ENCODE measurements at regions not wholly inside any gene's neighbourhood (a gene's known extent, or its start where the extent isn't known, plus 50 kb on each side); places are given as distances from the start of the nearest gene placed in this dataset.

- CTCF ChIA-PET = no interaction called here
- TF ChIP-seq EZH2 (IDR thresholded peaks at IDR 0.05; ENCODE audit: low read length, unreplicated experiment) (no peak), CTCF (conservative IDR thresholded peaks at IDR 0.05; ENCODE audit: low read depth, low read length) (no peak), EZH2phosphoT487 (IDR thresholded peaks at IDR 0.05; ENCODE audit: borderline replicate concordance, low read length) (no peak)
- DNase-seq (peak; percentile 31), ATAC-seq (peak; percentile 58)
- intact Hi-C loops (cut with micrococcal nuclease) = no loop called here
- Histone ChIP-seq H3K4me2 (ENCODE audit: low read length) (no peak overlapping the region), H4K20me1 (ENCODE audit: low read length) (no peaks in the 10 kb centered on the region), H2AFZ (ENCODE audit: low read length) (no peak overlapping the region), H3K79me2 (ENCODE audit: low read length) (no peaks in the 10 kb centered on the region), H3K9me3 (ENCODE audit: low read length) (no peaks in the 10 kb centered on the region), H3K4me1 (ENCODE audit: insufficient read depth, low read length) (peaks cover 22% of the 10 kb centered on the region), H3K27ac (ENCODE audit: low read length) (no peak overlapping the region), H3K9me2 (replicated peaks; ENCODE audit: low read length) (no peaks in the 10 kb centered on the region), H3K36me3 (ENCODE audit: low read depth, low read length) (no peaks in the 10 kb centered on the region), H3F3A (ENCODE audit: low read length, unreplicated experiment) (no peaks in the 10 kb centered on the region), H3K27me3 (ENCODE audit: low read length) (no peaks in the 10 kb centered on the region), H3K9ac (ENCODE audit: low read length) (no peak overlapping the region), H3K4me3 (ENCODE audit: low read length) (no peak overlapping the region)
- POLR2A ChIA-PET (ENCODE audit: unreplicated experiment) = no interaction called here
- no TSS peak for BruUV-seq (replicated peaks)
Measured at GRCh38 chr1:239757716-239758115, 334.0 kb upstream of the FMN2 start.

GRCh38 chr1:239758756-239759155, 332.9 kb upstream of the FMN2 start:
- Histone ChIP-seq H3K36me3 (ENCODE audit: low read depth, low read length) (no peaks in the 10 kb centered on the region), H3K27ac (ENCODE audit: low read length) (no peak overlapping the region), H3K79me2 (ENCODE audit: low read length) (no peaks in the 10 kb centered on the region), H3F3A (ENCODE audit: low read length, unreplicated experiment) (no peaks in the 10 kb centered on the region), H3K4me2 (ENCODE audit: low read length) (no peak overlapping the region), H3K27me3 (ENCODE audit: low read length) (no peaks in the 10 kb centered on the region), H3K9me3 (ENCODE audit: low read length) (no peaks in the 10 kb centered on the region), H4K20me1 (ENCODE audit: low read length) (no peaks in the 10 kb centered on the region), H2AFZ (ENCODE audit: low read length) (no peak overlapping the region), H3K9ac (ENCODE audit: low read length) (no peak overlapping the region), H3K4me3 (ENCODE audit: low read length) (no peak overlapping the region), H3K4me1 (ENCODE audit: insufficient read depth, low read length) (peaks cover 22% of the 10 kb centered on the region), H3K9me2 (replicated peaks; ENCODE audit: low read length) (no peaks in the 10 kb centered on the region)
- ATAC-seq (no peak), DNase-seq (no peak)
- CTCF ChIA-PET = no interaction called here
- no TSS peak for BruUV-seq (replicated peaks)
- intact Hi-C loops (cut with micrococcal nuclease) = no loop called here
- POLR2A ChIA-PET (ENCODE audit: unreplicated experiment) = no interaction called here
- TF ChIP-seq EZH2 (IDR thresholded peaks at IDR 0.05; ENCODE audit: low read length, unreplicated experiment) (no peak), CTCF (conservative IDR thresholded peaks at IDR 0.05; ENCODE audit: low read depth, low read length) (no peak), EZH2phosphoT487 (IDR thresholded peaks at IDR 0.05; ENCODE audit: borderline replicate concordance, low read length) (no peak)

- no peaks in the 10 kb centered on the region for H3K9me2 ChIP-seq (replicated peaks; ENCODE audit: low read length)
- CTCF ChIA-PET = no interaction called here
- H3K4me2 ChIP-seq (ENCODE audit: low read length) = no peak overlapping the region
- H3K27ac ChIP-seq (ENCODE audit: low read length) = no peak overlapping the region
- intact Hi-C loops (cut with micrococcal nuclease) = no loop called here
- no peaks in the 10 kb centered on the region for H4K20me1 ChIP-seq (ENCODE audit: low read length)
- H2AFZ ChIP-seq (ENCODE audit: low read length) = no peak overlapping the region
- peaks cover 7% of the 10 kb centered on the region; the same call in 1 of the 2 replicates for H3K4me1 ChIP-seq (ENCODE audit: insufficient read depth, low read length)
- ATAC-seq (no peak), DNase-seq (no peak)
- H3K36me3 ChIP-seq (ENCODE audit: low read depth, low read length) = no peaks in the 10 kb centered on the region
- H3K9ac ChIP-seq (ENCODE audit: low read length) = no peak overlapping the region
- H3K79me2 ChIP-seq (ENCODE audit: low read length) = no peaks in the 10 kb centered on the region
- no peaks in the 10 kb centered on the region for H3K9me3 ChIP-seq (ENCODE audit: low read length)
- H3K27me3 ChIP-seq (ENCODE audit: low read length) = no peaks in the 10 kb centered on the region
- TF ChIP-seq EZH2phosphoT487 (IDR thresholded peaks at IDR 0.05; ENCODE audit: borderline replicate concordance, low read length) = no peak
- TF ChIP-seq EZH2 (IDR thresholded peaks at IDR 0.05; ENCODE audit: low read length, unreplicated experiment) = no peak
- no peak for TF ChIP-seq CTCF (conservative IDR thresholded peaks at IDR 0.05; ENCODE audit: low read depth, low read length)
- no TSS peak for BruUV-seq (replicated peaks)
- H3K4me3 ChIP-seq (ENCODE audit: low read length) = no peak overlapping the region
- POLR2A ChIA-PET (ENCODE audit: unreplicated experiment) = no interaction called here
- H3F3A ChIP-seq (ENCODE audit: low read length, unreplicated experiment) = no peaks in the 10 kb centered on the region
Measured at GRCh38 chr1:239761509-239761908, 330.2 kb upstream of the FMN2 start.

Data from PC-3 (cell line).